Loucy (cell line): ENCODE measurements at regions not wholly inside any gene's neighbourhood (a gene's known extent, or its start where the extent isn't known, plus 50 kb on each side); places are given as distances from the start of the nearest gene placed in this dataset.

ENCODE experiments used
- EZH2phosphoT487 ChIP-seq: fragments of 200-600 bp; IDR thresholded peaks from 2 replicates; pipeline ENCODE4 v1.6.1; 2018; ENCODE audit warnings: antibody characterized with exemption, mild to moderate bottlenecking, moderate library complexity, borderline replicate concordance
- TF ChIP-seq, protein P1 (sequence below): fragments of 200-600 bp; sonication (generic); conservative IDR thresholded peaks from 2 replicates; pipeline ENCODE4 v1.5.1; 2014; ENCODE audit warnings: mild to moderate bottlenecking, antibody characterized with exemption, low read length

- TF ChIP-seq, protein P1, sequence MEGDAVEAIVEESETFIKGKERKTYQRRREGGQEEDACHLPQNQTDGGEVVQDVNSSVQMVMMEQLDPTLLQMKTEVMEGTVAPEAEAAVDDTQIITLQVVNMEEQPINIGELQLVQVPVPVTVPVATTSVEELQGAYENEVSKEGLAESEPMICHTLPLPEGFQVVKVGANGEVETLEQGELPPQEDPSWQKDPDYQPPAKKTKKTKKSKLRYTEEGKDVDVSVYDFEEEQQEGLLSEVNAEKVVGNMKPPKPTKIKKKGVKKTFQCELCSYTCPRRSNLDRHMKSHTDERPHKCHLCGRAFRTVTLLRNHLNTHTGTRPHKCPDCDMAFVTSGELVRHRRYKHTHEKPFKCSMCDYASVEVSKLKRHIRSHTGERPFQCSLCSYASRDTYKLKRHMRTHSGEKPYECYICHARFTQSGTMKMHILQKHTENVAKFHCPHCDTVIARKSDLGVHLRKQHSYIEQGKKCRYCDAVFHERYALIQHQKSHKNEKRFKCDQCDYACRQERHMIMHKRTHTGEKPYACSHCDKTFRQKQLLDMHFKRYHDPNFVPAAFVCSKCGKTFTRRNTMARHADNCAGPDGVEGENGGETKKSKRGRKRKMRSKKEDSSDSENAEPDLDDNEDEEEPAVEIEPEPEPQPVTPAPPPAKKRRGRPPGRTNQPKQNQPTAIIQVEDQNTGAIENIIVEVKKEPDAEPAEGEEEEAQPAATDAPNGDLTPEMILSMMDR, result peak; percentile 25
- no peak for TF ChIP-seq EZH2phosphoT487
These were observed 180.1 kb upstream of the ARID2 start for GRCh38 chr12:45549337-45549902.
